ENCODE measurements at regions not wholly inside any gene's neighbourhood (a gene's known extent, or its start where the extent isn't known, plus 50 kb on each side); places are given as distances from the start of the nearest gene placed in this dataset.

DNA sequence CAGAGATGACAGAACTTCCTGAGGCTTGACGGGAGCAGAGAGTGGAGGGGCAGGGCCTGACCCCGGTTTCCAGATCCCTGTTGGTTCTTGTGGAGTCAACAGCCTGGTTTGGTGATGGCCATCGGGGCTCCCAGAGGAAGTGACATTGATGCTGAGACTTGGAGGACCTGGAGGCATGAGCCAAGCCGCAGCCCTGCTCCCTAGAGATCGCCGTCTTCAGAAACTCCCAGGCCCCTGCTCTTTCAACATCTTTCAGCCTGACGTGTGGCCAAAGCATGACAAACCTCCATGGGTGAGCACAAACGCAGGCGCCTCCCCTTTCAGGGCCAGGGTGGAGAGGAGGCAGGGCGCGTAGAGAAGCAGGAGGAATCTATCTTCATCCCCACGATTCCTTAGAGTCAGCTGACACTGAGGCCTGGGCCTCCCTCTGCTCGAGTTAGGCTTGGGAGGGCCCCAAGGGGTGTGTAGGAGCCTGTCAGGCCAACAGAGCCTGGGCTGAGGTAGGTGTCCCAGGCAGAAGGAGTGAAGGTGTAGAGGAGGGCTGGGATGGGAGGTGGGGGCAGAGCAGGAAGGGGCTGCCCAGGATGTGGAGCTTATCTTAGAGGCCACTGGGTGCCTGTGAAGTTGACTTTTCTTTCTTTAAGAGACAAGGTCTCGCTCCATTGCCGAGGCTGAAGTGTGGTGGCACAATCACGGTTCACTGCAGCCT lies 56.1 kb upstream of the MED9 start:
- TF ChIP-seq POLR2AphosphoS5 (IDR thresholded peaks at IDR 0.05; ENCODE audit: low read depth, low read length) = no peak
- no peak for TF ChIP-seq POLR2A (IDR thresholded peaks at IDR 0.05; ENCODE audit: low read depth, low read length)
- no peak for TF ChIP-seq TAF1 (IDR thresholded peaks at IDR 0.05; ENCODE audit: low read depth, low read length)
- TF ChIP-seq SPI1 (IDR thresholded peaks at IDR 0.05; ENCODE audit: low read depth, low read length) = no peak
- no peak for TF ChIP-seq PAX5 (IDR thresholded peaks at IDR 0.05; ENCODE audit: insufficient read depth, low read length, severe bottlenecking)
- TF ChIP-seq POU2F2 (IDR thresholded peaks at IDR 0.05; ENCODE audit: low read depth, low read length) = no peak
